SKM-1 (cell line): ENCODE measurements at regions not wholly inside any gene's neighbourhood (a gene's known extent, or its start where the extent isn't known, plus 50 kb on each side); places are given as distances from the start of the nearest gene placed in this dataset.
"Not testable (repeated sequence)": the region's sequence is repeated elsewhere in the genome, so short reads cannot be mapped to it uniquely, and the experiment has no call there.

Experiments
- DNase-seq: peaks from one replicate; lab custom pipeline; 2025; ENCODE audit not compliant: unreplicated experiment; lab: John Stamatoyannopoulos, UW

DNA sequence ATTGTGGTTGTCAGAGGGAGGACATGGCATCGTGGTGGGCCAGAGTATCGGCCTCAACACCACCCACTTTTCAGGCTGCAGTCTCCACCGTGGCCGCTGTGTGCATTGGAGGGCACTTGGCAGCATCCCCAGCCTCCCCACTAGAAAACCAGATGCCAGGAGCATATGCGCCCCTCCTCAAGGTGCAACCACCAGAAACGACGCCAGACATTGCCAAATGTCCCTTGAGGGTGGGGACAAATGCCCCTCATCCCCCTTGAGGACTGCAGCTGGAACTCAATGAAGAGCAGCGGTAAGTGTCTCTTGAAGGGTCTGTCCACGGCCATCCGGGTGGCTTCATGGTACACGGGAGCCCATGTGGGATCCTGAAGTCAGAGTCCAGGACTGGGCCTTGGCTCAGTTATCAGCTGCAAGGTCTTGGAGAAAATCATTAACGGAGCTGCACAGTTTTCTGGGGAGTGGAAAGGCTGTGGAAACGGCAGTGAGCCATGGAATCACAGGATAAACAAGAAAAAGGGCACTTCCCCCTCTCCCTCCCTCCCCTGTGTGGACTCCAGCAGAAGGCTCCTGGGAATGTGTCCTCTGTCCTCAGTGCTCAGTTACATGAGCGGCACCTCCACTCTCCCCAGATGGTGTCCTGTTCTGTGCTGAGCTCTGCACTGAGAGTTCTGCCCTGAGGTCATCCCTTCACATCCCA, 324.4 kb upstream of the B3GAT1 start:
- no peak for DNase-seq

DNA sequence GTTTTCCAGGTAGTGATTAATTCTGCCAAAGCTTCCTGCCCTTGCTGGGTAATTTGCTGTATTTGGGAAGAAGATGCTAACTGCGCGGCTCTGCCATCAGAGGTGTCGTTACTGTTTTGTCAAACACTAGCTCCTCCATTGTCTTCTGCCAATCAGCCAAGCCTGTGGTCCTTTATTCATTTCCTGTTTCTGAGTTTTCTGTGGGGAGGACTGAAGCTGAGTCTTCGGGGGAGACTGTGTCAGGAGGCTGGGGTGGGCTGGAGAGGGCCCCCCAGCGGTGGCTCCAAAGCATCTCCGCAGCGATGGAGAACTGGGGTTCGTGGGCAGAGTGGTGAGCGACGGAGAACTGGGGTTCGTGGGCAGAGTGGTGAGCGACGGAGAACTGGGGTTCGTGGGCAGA, 322.9 kb upstream of the B3GAT1 start:
- DNase-seq, result no peak

DNA sequence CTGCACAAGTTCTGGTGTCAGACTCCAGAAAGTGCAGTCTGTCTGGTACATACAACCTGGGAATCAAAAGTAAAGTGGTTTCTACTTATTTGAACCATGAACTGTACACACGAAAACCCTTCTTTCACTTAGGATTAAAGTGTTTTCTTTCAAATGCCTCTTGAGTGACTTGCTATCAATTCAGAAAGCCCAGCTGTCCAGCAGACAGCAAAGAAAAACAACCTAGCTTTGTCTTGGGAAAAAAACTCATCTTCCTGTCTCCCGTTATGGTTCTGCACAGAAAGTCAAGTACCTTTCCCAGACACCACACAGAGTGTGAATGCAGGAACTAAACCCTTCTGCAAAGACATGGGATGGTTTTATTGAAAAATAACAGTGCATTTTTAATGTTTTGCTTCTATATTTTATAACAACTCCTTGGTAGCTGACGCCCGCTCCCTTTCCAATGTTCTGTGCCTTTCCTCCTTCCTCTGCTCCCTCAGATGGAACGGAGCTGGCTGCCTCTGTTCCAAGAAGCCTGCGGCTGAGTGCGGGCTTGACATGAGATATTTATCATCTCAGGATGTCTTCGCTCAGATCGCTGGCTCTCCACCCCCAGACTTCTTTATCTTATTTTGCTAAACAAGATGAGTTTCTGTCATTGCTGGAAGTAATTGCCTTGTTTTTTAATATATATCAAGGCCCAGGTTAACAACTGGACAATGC, 322.3 kb upstream of the B3GAT1 start:
- DNase-seq, result no peak

DNA sequence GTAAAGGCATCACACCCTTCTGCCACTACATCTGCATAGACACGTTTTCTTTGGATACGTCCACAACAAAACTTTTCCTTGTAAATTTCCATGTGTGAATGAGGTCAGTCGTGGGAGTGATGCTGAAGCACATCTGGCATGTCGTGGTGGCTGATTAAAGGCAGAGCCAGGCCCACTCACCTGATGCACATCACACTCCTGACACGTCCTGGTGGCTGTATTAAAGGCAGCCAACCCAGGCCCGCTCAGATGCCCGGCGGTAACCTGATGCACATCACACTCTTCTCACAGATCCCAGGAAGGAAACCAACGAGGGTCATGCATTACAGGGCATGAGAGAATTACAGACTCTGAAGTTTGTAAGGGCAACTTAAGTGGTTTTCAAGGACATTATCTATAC, 321.6 kb upstream of the B3GAT1 start:
- DNase-seq, result no peak

DNA sequence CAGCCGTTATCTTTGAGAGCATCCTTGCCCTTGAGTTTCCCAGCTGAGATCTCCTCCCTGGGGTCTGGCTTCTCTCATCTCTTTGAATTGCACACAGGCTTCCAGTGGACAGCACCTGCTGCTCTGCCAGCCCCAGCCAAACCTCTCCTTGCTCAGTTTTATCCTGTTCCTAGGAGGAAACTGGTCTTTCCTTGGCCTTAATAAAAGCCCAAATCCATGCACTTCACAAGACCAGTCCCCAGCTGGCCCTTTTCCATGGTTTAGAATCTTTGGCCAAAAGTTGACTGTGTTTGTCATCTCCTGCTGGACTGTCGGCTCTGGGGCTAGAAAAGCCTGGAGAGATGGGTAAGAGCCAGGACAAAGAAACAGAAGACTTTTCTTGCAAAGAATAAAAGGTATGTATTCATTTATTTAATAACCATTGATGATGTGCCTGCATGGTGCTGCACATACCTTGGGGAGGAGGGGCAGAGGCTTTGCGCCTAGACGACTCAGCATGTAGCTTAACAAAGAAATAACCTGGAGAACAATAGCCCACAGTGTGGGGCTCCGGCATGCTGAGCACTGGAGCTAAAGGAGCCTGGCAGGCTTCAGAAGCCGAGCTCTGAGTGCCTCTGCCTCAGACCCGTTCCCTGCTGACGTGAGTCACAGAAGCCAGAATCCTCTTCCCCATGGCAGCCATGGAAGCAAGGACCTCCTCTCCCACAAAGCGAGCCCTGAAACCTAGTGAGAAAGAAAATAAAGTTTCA, 319.3 kb upstream of the B3GAT1 start:
- no peak for DNase-seq

DNA sequence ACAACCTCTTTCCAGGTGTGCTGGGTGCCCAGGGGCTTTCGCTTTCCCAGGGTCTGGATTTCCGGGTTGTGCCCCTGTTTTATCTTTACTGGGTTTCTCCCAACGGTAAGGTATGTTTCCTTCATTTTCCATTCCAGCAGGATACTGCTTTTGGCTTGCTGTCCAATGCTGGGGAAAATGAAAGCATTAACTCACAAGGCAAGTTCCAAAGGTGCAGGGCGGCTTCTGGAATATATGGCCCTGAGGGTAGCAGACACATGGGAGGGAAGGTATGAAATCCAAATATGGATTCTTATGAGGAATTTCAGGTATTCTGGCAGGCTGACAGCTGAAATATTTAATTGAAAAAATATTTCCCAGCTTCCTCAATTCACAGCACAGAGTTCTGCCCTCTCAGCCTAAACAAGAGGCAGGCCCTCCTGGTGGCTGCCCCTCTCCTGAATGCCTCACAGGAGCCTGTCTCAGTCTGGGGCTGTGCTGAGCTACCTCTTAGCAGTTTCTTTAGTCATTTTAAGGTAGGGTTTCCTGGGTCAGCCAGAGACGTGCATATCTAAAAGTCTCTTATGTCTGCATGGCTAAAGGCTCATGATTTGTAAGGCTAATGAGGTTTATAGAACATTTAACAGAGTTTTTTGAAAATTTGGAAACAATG, 318.6 kb upstream of the B3GAT1 start:
- no peak for DNase-seq

DNA sequence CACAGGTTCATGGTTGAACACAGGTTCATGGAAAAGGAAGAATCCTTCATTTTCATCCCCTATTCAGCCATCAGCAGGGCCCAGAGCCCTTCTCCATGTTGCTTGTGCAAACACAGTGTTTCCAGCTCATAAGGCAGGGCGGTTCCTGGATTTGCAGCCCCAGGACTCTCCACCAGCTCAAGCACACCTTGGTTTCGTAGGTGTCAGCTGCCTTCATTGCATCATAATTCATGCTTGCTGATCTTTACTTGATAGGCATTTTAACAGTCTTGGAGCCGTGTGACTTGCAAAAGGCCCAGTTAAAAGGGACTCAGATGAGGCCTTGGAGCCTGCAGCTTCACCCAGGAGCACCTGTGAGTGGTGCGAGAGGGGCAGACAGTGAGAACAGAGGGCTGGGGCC, 318.1 kb upstream of the B3GAT1 start:
- no peak for DNase-seq

DNA sequence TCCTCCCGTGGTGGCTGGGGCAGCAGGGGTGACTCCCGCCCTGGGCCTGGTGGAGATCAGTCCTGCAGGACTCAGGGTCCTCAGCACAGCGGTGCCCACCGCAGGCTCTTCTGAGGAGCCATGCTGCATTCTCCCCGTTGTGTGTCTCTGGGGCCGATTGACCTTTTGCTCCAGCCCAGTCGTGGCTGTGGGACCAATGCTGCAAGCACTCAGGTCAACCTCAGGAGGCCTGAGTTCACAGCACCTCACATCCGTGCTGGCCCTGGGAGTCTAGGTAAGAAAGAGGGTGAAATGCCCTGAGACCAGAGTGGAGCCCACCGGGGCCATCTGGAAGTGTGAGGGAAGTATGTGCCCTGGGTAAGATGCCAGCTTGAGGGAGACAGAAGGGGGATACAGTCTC, 316.1 kb upstream of the B3GAT1 start:
- no peak for DNase-seq

DNA sequence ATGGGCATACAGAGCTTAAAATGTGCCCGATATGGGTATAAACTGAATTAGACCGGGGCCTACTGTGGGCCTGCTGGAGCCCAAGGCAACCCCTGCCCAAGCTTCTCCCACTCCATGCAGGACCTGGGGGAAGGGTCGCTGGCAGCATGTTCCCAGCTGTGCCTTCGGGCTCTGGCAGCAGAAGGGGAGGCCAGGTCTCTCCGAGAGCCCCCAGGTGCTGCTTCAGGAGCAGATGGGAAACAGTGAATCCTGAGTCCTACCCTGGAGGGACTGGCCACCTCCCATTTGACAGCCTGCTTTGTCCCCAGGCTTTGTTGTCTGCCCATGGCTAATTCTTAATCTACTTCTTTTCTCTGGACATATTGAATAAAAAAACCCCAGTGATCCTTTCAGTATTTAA, 315.6 kb upstream of the B3GAT1 start:
- DNase-seq, result no peak

DNA sequence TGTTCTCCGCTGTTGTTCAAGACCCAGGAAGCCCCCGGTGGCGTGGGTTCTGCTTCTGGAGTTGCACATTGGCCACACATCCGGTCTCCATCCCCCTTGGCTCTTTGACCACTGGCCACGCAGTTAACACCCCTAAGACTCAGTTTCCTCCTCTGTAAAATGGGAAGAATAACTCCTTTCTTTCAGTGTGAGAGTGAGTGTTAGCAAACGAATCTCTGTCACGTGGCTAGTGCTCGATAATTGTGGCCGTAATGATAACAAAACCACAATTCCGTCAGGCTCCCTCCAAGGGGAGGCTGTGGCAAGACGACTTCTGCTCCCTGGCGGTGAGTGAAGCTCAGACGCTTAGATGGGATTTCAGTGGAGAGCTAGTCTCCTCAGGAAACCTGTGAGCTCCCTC, 315.2 kb upstream of the B3GAT1 start:
- DNase-seq, result no peak

DNA sequence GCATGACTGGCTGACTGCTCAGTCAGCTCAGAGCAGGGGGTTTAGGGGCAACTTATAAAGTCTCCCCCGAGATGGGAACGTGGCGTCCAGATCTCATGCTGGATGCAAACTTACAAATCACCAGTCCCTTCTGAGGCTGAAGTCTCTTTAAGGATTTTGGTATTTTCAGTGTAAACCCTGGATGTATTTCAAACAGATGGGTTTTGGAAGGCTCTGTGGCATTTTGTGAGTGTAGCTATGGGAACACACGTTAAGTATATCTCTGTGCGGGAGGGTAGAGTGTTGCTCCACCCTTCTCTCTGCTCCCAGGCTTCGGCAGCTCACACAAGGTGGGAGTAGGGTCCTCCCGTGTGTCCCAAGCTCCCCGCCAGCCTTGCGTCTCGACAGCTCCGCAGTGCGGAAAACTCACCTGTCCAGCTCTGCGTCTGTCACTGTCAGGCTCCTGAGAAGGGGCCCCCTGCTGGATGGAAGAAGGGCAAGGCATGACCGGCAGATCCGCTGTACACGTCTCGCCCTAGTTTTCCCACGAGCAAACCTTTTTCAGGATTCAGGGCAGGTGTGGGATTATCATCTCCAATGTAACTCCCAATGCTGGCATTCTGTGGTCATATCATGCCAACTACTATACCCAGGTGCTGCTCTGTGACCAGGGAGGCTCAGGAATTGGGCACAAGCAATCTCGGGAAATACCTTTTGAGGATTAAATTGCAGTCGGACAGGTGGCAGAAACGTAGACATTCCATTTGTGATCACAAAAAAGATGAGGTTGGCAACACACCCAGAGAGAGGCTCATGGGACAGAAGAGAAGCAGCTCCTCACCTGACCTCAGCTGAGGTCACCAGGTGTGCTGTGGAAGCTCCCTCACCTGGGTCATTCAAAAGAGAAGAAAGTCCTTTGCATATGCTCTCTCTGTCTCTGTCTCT, 313.9 kb upstream of the B3GAT1 start:
- no peak for DNase-seq

DNA sequence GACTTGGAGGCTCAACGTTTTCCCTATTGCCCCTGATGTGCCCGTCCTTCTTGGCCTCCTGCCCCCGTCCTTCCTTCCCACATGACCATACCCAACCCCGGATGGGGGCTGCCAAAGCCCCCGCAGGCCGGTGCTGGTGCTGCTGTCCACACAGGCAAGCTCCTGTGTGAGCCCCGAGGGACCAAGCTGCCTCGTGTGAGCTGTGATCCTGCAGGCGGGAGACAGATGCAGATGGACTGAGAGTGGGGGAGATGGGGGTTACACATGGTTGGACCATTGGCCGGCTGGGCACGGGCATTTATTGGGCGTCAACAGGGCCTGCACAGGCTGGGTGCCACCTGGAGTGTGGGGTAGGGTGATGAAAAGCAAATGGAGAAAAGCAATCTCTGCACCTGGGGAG, 313.2 kb upstream of the B3GAT1 start:
- DNase-seq, result no peak

DNA sequence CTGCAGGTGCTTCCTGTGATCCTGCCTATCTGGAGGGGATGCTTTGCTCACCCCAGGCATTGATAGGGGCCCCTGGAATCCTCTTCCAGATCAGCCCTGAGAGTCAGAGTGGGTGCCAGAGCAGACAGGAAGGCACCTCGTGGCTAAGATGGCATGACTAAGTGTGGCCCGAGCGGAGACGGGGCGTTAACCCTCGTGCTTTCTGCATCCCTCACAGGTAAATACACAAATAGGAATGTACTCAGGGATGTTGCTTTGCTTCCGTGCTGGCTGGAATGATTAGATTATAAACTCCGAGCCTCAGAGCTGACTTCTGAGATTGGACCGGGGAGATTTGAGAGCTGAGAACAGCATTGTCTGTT, 312.7 kb upstream of the B3GAT1 start:
- no peak for DNase-seq

DNA sequence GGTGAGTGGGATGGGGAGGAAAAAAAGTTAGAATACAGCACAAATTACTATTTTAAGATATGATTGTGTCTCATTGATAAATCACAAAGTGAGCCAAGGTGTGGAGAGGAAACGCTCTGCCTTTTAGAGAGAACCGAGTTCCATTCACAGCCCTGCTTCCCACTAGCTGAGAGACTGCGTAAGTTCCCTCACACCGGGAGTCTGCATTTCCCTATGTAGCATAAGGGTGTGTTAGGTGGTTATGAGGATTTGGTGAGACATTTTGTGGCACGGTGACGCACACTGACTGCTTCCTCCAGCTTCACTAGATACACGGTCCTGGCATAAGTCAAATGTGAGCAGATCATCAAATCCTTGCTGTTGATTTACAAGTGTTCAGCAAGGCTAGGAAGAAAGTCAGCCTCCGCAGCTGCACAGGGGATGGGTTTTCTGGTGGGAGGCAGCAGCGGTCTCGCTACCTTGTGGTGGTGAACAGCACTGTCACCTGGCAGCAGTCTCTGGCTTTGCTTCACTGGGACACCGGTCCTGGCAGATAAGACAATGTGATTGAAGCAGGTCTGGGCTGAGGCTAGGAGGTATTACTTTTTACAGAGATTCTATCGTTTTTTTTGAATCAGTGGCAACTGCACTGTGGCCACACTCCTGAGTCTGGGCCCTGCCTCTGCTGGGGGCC, 312.2 kb upstream of the B3GAT1 start:
- DNase-seq, result no peak

DNA sequence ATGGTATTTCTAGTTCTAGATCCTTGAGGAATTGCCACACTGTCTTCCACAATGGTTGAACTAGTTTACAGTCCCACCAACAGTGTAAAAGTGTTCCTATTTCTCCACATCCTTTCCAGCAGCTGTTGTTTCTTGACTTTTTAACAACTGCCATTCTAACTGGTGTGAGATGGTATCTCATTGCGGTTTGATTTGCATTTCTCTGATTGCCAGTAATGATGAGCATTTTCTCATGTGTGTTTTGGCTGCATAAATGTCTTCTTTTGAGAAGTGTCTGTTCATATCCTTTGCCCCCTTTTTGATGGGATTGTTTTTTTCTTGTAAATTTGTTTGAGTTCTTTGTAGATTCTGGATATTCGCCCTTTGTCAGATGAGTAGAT, 308.6 kb upstream of the B3GAT1 start:
- not testable (repeated sequence) for DNase-seq

DNA sequence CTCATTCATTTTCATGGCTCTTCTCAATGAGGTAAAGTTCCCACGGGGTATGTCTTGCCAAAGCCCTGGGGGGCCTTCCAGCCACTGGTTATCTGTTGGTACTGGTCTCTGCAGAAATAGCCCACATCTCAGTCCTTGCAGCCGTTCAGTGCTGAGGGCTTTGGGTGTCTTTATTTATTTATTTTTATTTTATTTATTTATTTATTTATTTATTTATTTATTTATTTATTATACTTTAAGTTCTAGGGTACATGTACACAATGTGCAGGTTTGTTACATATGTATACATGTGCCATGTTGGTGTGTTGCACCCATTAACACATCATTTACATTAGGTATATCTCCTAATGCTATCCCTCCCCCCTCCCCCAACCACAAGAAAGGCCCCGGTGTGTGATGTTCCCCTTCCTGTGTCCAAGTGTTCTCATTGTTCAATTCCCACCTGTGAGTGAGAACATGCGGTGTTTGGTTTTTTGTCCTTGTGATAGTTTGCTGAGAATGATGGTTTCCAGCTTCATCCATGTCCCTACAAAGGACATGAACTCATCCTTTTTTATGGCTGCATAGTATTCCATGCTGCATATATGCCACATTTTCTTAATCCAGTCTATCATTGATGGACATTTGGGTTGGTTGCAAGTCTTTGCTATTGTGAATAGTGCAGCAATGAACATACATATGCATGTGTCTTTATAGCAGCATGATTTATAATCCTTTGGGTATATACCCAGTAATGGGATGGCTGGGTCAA, 308.1 kb upstream of the B3GAT1 start:
- not testable (repeated sequence) for DNase-seq

DNA sequence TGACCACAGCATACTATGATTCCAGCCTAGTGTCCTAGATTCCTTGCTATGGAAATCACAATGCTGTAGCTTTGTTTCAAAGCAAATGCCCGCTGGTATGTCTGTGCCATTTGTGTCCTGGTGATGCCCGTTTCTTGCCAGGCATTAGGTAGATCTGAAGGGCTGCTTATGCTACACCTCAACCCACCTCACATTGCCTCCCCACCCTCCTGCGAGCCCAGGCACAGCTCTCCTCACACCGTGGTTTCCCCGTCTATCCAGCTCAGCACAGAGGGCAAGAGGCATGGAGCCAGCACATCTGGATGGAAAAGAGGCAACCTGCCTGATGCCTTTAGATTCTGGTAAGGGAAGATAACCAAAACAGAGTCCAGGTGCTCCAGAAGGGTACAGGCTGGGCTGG, 307.4 kb upstream of the B3GAT1 start:
- no peak for DNase-seq

DNA sequence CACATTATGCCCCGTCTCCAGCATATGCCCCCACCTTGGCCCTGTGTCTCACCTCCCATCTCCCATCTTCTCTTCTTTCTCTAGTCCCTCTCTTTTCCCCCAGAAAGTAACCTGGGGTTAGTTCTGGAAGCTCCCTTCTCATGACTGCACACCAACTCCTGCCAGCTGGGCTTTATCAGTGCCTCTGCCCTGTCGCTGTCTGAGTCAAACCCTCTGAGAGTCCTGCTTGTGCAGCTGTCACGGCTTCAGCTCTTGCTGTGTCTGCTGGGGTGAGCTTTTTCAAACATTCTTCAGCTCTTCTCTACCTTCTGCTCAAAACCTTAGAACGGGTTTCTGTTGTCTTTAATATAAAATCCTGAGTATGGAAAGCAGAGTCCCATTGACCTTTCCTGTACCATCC, 304.5 kb upstream of the B3GAT1 start:
- no peak for DNase-seq

DNA sequence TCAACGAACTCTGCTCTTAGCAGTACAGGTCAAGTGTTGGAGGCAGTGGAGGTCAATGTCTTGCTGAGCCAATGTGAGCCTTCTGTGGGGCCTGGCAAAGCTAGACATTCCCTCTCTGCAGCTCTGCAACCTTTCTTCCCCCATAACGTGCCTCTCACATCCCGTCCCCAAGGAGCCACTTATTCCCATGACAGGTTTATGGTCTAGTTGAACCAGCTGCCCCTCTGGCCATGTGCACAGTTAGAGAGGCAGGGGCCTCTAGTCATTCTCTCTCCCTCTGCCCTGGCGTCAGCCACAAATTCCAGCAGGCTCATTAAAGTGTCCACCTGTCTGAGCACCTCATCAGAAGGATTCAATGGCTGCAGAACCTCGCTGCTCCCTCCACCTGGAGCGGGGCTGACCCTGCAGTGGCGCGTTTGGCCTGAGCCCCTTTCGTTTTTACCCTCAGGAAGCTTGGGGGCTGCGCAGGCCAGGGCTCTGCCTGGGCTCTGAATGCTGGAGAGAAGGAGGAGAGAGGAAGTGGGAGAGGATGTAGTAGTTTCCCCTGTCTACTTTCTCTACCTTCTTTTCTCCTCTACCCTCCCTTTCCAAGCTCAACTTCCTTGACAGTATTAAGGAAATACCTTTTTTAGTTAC, 302.1 kb upstream of the B3GAT1 start:
- no peak for DNase-seq
